Activated T-helper 1 cell treated with anti-CD3 and anti-CD28 coated beads, Interleukin-12 subunit alpha, Interleukin-12 subunit beta, Interleukin-2, Interleukin-4 antibody, amounts not matched to agents 30 ng/mL and 10 ng/mL and 1 ng/mL, durations not matched to agents 14 hours and 24 hours and 36 hours (primary cell): ENCODE measurements at regions not wholly inside any gene's neighbourhood (a gene's known extent, or its start where the extent isn't known, plus 50 kb on each side); places are given as distances from the start of the nearest gene placed in this dataset.

ENCODE experiments used
- DNase-seq: peaks from one replicate; pipeline ENCODE4 v3.0.0; 2021; ENCODE audit warnings: low spot score
- H3K27ac Mint-ChIP-seq: one replicate; pipeline ENCODE4 v1.8.0; 2021; ENCODE audit warnings: mild to moderate bottlenecking, mixed read lengths
- H3K27me3 Mint-ChIP-seq: one replicate; pipeline ENCODE4 v1.8.0; 2022; ENCODE audit warnings: mild to moderate bottlenecking, moderate library complexity, mixed read lengths; ENCODE audit not compliant: insufficient read depth
- H3K36me3 Mint-ChIP-seq: one replicate; pipeline ENCODE4 v1.8.0; 2021; ENCODE audit warnings: low read depth, mixed read lengths
- H3K4me1 Mint-ChIP-seq: one replicate; pipeline ENCODE4 v1.8.0; 2021; ENCODE audit warnings: low read depth, mixed read lengths
- H3K4me3 Mint-ChIP-seq: one replicate; pipeline ENCODE4 v1.8.0; 2021; ENCODE audit warnings: mild to moderate bottlenecking, moderate library complexity, mixed read lengths
- H3K9me3 Mint-ChIP-seq: one replicate; pipeline ENCODE4 v1.8.0; 2021; ENCODE audit warnings: mixed read lengths
- intact Hi-C: fragments of 100-400 bp; cut with micrococcal nuclease; formaldehyde crosslinking; loops from one replicate; pipeline ENCODE4 v1.15.1; 2024

DNA sequence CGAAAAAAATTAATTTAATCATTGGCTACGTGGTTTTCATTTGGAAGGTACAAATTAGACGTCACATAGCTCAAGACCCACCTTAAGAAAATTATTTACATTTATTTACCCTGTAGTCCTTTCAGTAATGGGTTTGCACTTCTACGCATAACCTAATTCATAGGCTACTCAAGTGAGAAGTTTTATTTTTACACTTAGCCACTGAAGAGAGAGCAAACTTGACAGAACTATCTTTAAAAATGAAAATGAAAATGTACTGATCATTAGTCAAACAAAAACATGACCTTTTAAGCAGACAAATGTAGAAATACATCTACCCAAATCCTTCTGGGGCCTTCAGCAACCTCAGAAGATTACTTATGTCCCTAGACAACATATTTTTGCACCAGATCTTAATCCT, 269.4 kb upstream of the TTC14 start:
- no peaks in the 10 kb centered on the region for H3K36me3 Mint-ChIP-seq
- no peak for DNase-seq
- H3K27ac Mint-ChIP-seq: no peak overlapping the region
- intact Hi-C loops: no loop called here
- no peaks in the 10 kb centered on the region for H3K4me1 Mint-ChIP-seq
- H3K9me3 Mint-ChIP-seq: no peaks in the 10 kb centered on the region
- no peaks in the 10 kb centered on the region for H3K27me3 Mint-ChIP-seq
- H3K4me3 Mint-ChIP-seq: no peak overlapping the region

DNA sequence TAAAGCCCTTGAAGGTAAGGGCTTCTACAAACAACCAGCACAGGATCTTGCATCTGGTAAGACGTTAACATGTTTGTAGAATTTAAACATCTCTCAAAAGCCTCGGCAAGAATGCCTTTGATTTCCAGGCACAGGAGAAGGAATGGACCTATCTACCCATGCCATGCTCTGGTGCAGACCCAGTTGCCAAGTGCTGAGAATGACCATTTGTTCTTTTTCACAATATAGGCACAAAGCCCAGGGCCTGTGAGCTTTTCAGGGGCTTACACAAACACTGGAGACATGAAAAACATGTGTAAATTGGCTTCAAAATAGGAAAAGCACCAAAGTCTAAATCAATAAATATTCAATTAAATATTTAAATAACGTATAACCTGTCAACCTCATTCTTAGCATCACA, 266.9 kb upstream of the TTC14 start:
- intact Hi-C loops: no loop called here
- Mint-ChIP-seq H3K4me1 (no peaks in the 10 kb centered on the region), H3K27me3 (no peaks in the 10 kb centered on the region), H3K36me3 (no peaks in the 10 kb centered on the region), H3K9me3 (no peaks in the 10 kb centered on the region), H3K27ac (no peak overlapping the region), H3K4me3 (no peak overlapping the region)
- DNase-seq: no peak

DNA sequence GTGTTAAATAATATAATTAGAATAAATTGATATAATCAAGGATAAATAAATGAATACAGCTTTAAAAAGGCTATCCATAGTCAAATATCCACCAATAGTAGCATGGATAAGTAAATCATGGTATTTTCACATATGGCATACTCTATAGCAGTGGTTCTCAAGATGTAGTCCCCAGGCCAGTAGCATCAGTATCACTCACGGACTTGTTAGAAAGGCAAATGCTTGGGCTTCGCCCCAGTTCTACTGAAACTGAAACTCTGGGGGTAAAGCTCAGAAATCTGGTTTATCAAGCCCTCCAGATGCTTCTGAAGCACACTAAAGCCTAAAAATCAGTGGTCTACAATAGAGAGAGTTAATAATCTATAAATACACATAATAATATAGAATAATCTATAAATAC, 261.6 kb upstream of the TTC14 start:
- H3K27ac Mint-ChIP-seq: no peak overlapping the region
- no peaks in the 10 kb centered on the region for H3K27me3 Mint-ChIP-seq
- no peaks in the 10 kb centered on the region for H3K9me3 Mint-ChIP-seq
- H3K4me3 Mint-ChIP-seq: no peak overlapping the region
- no peaks in the 10 kb centered on the region for H3K36me3 Mint-ChIP-seq
- no peaks in the 10 kb centered on the region for H3K4me1 Mint-ChIP-seq
- intact Hi-C loops: no loop called here
- DNase-seq: no peak

DNA sequence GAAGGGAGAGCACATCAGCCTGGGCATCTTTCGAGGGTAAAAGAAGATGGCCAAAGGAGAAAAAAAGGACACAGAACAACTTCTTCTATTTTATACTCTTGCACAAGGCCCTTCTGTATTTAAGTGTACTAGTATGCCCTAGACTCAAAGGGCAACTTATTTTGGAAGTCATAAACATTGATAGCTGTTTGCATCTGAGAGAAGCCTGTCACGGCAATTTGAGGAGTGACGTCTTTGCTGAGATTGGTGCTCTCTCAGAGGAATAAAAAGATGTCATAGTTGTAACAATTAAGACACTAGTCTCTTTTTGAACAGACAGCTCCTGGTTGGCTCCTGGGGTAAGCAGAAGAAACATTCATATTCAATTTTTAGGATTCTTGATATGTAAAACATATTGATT, 260.4 kb upstream of the TTC14 start:
- no peak overlapping the region for H3K4me3 Mint-ChIP-seq
- no peaks in the 10 kb centered on the region for H3K27me3 Mint-ChIP-seq
- intact Hi-C loops: no loop called here
- H3K27ac Mint-ChIP-seq: no peak overlapping the region
- no peak for DNase-seq
- no peaks in the 10 kb centered on the region for H3K36me3 Mint-ChIP-seq
- H3K9me3 Mint-ChIP-seq: no peaks in the 10 kb centered on the region
- no peaks in the 10 kb centered on the region for H3K4me1 Mint-ChIP-seq

DNA sequence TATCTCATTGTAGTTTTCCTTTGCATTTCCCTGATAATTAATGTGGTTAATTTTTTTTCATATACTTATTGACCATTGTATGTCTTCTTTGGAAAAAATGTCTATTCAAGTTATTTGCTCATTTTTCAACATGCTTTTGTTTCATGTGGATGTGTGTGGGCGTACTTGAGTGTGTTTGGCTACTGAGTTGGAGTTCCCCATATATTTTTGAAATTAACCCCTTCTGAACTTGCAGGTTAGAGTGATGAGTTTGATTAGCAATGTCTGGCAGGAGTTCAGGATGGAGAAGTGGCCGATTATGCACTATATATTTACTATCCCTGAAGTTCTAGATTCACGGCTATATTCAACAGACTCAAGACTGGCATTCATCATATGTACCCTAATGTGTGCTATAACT, 250.4 kb upstream of the TTC14 start:
- no peak overlapping the region for H3K27ac Mint-ChIP-seq
- H3K4me3 Mint-ChIP-seq: no peak overlapping the region
- H3K4me1 Mint-ChIP-seq: no peaks in the 10 kb centered on the region
- no peaks in the 10 kb centered on the region for H3K36me3 Mint-ChIP-seq
- intact Hi-C loops: no loop called here
- H3K27me3 Mint-ChIP-seq: no peaks in the 10 kb centered on the region
- DNase-seq: no peak
- H3K9me3 Mint-ChIP-seq: no peaks in the 10 kb centered on the region

DNA sequence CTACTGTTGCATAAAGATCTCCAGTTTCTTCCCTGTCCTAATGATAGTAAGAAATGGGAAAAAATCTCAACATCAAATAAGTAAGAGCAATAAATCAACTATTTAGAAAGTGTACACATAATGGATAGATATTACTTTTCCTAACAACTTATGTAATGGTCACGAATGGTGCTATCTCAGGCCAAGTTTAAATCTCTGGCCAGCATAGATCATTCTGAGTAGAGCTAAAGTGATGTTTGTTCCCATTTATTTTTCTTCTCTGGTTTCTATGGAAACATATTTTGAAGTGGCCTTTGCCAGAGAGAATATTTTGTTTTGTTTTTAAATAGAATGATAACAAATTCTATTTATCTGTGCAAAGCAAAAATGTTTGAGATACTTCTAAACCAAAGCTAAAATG, 249.7 kb upstream of the TTC14 start:
- Mint-ChIP-seq H3K9me3 (no peaks in the 10 kb centered on the region), H3K27me3 (no peaks in the 10 kb centered on the region), H3K36me3 (no peaks in the 10 kb centered on the region), H3K4me3 (no peak overlapping the region), H3K4me1 (no peaks in the 10 kb centered on the region), H3K27ac (no peak overlapping the region)
- DNase-seq: no peak
- intact Hi-C loops: no loop called here

DNA sequence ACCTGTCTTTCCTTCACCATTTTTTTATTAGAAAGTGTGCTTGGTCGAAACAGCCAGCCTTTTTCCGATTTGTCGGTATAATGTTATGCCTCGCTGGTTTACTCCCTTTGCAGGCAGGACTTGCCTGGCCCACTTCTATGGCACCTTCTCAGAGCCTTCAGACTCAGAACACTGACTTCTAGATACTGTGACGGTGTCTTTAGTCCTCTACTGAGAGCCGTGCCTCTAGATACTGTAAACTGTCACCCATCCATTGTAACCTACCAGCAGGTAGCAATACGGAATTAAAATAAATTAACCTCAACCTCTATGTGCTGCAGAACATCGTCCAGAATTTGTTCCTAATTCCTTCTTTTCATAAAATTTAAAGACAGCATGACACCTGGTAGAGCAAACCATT, 247.7 kb upstream of the TTC14 start:
- no peak overlapping the region for H3K27ac Mint-ChIP-seq
- H3K36me3 Mint-ChIP-seq: no peaks in the 10 kb centered on the region
- DNase-seq: no peak
- intact Hi-C loops: no loop called here
- no peaks in the 10 kb centered on the region for H3K4me1 Mint-ChIP-seq
- no peaks in the 10 kb centered on the region for H3K27me3 Mint-ChIP-seq
- H3K9me3 Mint-ChIP-seq: no peaks in the 10 kb centered on the region
- no peak overlapping the region for H3K4me3 Mint-ChIP-seq

DNA sequence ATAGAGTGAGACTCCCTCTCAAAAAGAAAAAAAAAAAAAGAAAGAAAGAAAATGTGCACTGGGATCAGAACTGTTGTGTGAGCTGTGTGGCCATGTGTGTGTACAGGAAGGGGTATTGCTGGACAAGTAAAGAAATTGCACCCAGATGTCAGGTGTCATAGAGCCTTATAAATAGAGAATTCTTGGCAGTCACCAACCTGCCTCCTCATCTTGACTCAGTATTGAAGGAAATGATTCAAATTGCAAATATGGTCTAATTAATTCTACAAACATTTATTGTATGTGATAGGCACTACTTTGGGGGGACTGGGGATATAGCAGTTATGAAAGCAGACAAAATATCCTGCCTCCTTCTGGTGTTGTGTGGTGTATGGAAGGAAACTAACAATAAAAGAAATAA, 243.8 kb upstream of the TTC14 start:
- Mint-ChIP-seq H3K9me3 (peaks cover 3% of the 10 kb centered on the region), H3K4me1 (no peaks in the 10 kb centered on the region), H3K27me3 (no peaks in the 10 kb centered on the region), H3K36me3 (no peaks in the 10 kb centered on the region), H3K27ac (no peak overlapping the region), H3K4me3 (no peak overlapping the region)
- intact Hi-C loops: no loop called here
- DNase-seq: no peak

DNA sequence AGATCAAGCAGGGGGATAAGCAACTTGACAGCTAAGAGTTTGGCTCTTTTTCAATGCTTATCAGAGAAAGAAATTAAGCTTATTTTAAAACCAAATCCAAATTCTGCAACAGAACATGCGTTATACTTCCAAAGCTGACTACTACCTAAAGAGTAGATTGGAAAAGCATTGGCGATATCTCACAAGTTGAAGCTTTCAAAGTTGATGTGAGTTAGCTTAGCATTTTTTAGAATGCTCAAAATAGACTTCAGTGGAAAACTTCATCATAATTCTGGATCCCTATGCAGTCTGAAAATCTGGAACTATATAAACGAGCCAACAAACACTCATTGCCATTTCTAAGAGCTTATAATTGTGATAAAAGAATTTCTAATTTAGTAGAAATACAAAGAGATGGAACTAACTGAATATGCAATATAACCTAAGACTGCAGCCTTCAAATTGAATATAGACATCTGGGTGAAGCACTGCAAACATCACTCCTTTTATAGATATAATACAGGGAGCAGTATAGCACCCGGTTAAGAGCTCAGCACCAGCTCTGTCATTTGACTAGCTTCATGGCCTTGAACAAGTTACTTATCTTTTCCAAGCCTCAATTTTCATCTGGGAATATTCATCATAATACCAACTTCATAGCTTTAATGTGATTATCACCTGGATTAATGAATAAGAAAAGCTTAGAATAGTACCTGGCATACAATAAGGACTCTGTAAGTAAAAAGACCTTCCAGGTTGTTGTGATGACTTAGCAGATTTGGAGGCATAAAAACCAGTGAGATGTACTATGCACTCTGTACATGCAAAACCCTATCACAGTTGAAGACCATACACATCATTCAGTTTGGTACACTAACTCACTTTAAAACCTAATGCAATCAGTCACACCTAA, 242.7 kb upstream of the TTC14 start:
- DNase-seq: no peak
- H3K36me3 Mint-ChIP-seq: no peaks in the 10 kb centered on the region
- peaks cover 3% of the 10 kb centered on the region for H3K9me3 Mint-ChIP-seq
- intact Hi-C loops: no loop called here
- H3K4me3 Mint-ChIP-seq: no peak overlapping the region
- H3K27ac Mint-ChIP-seq: no peak overlapping the region
- H3K27me3 Mint-ChIP-seq: no peaks in the 10 kb centered on the region
- H3K4me1 Mint-ChIP-seq: no peaks in the 10 kb centered on the region

DNA sequence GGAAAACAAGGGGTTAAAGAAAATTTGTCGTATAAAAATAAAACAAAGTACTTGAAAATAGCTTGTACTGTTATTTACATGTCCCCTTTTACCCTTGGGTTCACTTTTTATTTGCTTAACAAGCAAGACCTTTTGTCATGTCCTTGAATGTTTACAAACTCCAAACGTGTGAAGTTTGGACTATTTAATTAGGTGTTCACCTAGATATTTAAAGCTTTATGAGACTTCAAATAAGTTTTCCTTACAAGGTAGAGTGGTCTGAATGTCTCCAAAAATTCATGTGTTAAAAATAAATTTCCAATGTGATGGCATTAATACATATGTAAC, 242.0 kb upstream of the TTC14 start:
- DNase-seq: no peak
- Mint-ChIP-seq H3K36me3 (no peaks in the 10 kb centered on the region), H3K4me1 (no peaks in the 10 kb centered on the region), H3K27ac (no peak overlapping the region), H3K4me3 (no peak overlapping the region), H3K9me3 (peaks cover 3% of the 10 kb centered on the region), H3K27me3 (no peaks in the 10 kb centered on the region)
- intact Hi-C loops: no loop called here

DNA sequence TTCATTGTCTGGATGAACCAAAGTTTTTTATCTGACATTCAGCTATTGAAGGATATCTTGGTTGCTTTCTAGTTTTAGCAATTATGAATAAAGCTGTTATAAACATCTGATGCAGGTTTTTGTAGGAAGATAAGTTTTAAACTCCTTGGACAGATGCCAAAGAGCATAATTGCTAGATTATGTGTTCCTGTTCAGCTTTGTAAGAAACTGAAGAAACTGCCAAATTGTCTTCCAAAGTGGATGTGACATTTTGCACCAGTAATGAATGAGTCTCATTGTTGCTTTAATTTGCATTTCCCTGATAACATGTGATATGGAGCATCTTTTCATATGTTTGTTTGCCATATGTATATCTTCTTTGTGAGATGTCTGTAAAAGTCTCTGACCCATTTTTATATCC, 239.9 kb upstream of the TTC14 start:
- no peak overlapping the region for H3K27ac Mint-ChIP-seq
- no peaks in the 10 kb centered on the region for H3K36me3 Mint-ChIP-seq
- H3K4me1 Mint-ChIP-seq: no peaks in the 10 kb centered on the region
- intact Hi-C loops: no loop called here
- peaks cover 3% of the 10 kb centered on the region for H3K9me3 Mint-ChIP-seq
- no peak for DNase-seq
- H3K27me3 Mint-ChIP-seq: no peaks in the 10 kb centered on the region
- no peak overlapping the region for H3K4me3 Mint-ChIP-seq

DNA sequence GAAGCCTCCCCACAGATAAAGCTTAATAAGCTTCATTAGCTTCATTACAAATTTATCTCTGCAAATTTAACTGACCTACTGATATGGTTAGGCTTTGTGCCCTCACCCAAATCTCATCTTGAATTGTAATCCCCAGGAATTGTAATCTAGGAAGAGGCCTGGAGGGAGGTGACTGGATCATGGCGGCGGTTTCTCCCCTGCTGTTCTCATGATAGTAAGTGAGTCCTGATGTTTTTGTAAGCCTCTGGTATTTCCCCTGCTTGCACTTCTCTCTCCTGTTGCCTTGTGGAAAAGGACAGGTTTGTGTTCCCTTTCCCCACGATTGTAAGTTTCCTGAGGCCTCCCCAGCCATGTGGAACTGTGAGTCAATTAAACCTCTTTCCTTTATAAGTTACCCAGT, 226.1 kb upstream of the TTC14 start:
- H3K4me3 Mint-ChIP-seq: no peak overlapping the region
- DNase-seq: no peak
- intact Hi-C loops: no loop called here
- H3K4me1 Mint-ChIP-seq: no peaks in the 10 kb centered on the region
- no peaks in the 10 kb centered on the region for H3K36me3 Mint-ChIP-seq
- H3K9me3 Mint-ChIP-seq: no peaks in the 10 kb centered on the region
- H3K27ac Mint-ChIP-seq: no peak overlapping the region
- no peaks in the 10 kb centered on the region for H3K27me3 Mint-ChIP-seq

DNA sequence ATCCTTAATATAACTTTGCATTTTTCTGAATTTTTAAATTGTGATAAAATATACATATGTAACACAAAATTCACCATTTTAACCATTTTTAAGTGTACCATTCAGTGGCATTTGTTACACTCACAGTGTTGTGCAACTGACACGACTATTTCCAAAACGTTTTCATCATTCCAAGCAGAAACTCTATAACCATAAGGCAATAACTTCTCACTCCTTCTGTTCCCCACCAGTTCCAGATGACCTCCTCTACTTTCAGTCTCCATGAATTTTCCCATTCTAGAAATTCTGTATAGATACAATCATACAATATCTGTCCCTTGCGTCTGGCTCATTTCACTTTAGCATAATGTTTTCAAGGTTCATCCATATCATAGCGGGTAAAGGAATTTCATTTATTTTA, 223.5 kb upstream of the TTC14 start:
- Mint-ChIP-seq H3K9me3 (no peaks in the 10 kb centered on the region), H3K36me3 (no peaks in the 10 kb centered on the region), H3K27ac (no peak overlapping the region), H3K27me3 (no peaks in the 10 kb centered on the region), H3K4me1 (no peaks in the 10 kb centered on the region), H3K4me3 (no peak overlapping the region)
- no peak for DNase-seq
- intact Hi-C loops: no loop called here

DNA sequence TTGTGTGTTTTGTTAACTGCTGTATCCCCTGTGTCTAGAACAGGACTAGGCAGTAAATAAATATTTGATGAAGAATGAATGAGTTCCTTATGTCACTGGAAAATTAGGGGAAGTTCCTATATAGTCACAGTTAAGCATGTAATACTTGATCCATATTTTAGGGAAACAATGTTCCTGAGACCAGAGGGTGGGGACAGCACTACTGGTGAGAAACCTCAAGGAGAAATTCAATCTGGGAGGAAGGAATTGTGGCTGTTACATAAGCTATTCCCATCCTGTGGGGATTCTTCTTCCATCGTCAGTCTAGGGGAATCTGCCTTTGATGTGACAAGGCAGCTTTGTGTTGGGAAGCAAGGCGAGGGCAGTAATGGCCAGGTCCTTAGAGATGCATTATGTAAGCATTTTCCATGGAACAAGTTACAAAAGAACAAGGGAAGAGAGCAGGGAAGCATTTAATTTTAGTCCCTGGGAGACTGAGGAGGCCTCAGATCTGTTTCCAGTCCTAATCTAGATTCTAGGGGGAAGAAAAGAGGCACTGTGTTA, 219.3 kb upstream of the TTC14 start:
- H3K4me1 Mint-ChIP-seq: no peaks in the 10 kb centered on the region
- DNase-seq: no peak
- intact Hi-C loops: no loop called here
- no peaks in the 10 kb centered on the region for H3K27me3 Mint-ChIP-seq
- no peak overlapping the region for H3K27ac Mint-ChIP-seq
- H3K4me3 Mint-ChIP-seq: no peak overlapping the region
- no peaks in the 10 kb centered on the region for H3K36me3 Mint-ChIP-seq
- H3K9me3 Mint-ChIP-seq: no peaks in the 10 kb centered on the region
